SK-N-SH (cell line): ENCODE measurements at regions not wholly inside any gene's neighbourhood (a gene's known extent, or its start where the extent isn't known, plus 50 kb on each side); places are given as distances from the start of the nearest gene placed in this dataset.

Experiments used
- CTCF ChIA-PET: fragments of 300-600, 350-600 bp; formaldehyde crosslinking; extraction: SDS; loops from one replicate; lab custom pipeline; 2021; lab: Yijun Ruan, JAX
- POLR2A ChIA-PET: fragments of 350-600 bp; sonication (Branson Sonifier 250); formaldehyde crosslinking; extraction: SDS; loops from one replicate; lab custom pipeline; 2020; ENCODE audit warnings: antibody characterized with exemption, inconsistent platforms; lab: Yijun Ruan, JAX
- DNase-seq: peaks from one replicate; pipeline ENCODE4 v3.0.0; 2012
- H2AFZ ChIP-seq: fragments of 200-600 bp; sonication (generic); 2 replicates; pipeline ENCODE4 v1.8.1; 2016; ENCODE audit warnings: antibody characterized with exemption, mild to moderate bottlenecking, low read depth
- H3F3A ChIP-seq: fragments of 200-600 bp; sonication (generic); replicated peaks from 2 replicates; pipeline ENCODE3; 2016; ENCODE audit warnings: antibody characterized with exemption, mild to moderate bottlenecking; ENCODE audit not compliant: insufficient read depth
- H3K27ac ChIP-seq, 2 experiments: fragments of 200-500 bp in 1 of 2; fragments of 200-600 bp in 1 of 2; sonication (Bioruptor generic) in 1 of 2; sonication (generic), shearing (Covaris generic) in 1 of 2; 2 replicates each; pipeline versions ENCODE4 v1.5.1 to v1.6.1; 2014 to 2016; ENCODE audit warnings: low read depth in 2 of 2, inconsistent platforms in 1 of 2, low read length in 1 of 2, mild to moderate bottlenecking in 1 of 2, mixed read lengths in 1 of 2
- H3K27me3 ChIP-seq: fragments of 200-600 bp; sonication (generic), shearing (Covaris generic); 2 replicates; pipeline ENCODE4 v1.6.1; 2016; ENCODE audit warnings: mixed run types; ENCODE audit not compliant: insufficient read depth
- H3K36me3 ChIP-seq, 2 experiments: fragments of 200-500 bp in 1 of 2; fragments of 200-600 bp in 1 of 2; sonication (Bioruptor generic) in 1 of 2; sonication (generic) in 1 of 2; replicated peaks in 1 of 2; 2 replicates each; pipeline versions ENCODE3 to v1.5.1; 2014 to 2016; ENCODE audit warnings: low read length in 1 of 2, mild to moderate bottlenecking in 1 of 2; ENCODE audit not compliant: insufficient read depth in 2 of 2, control insufficient read depth in 1 of 2
- H3K4me1 ChIP-seq, 2 experiments: fragments of 200-500 bp in 1 of 2; fragments of 200-600 bp in 1 of 2; sonication (Bioruptor generic) in 1 of 2; sonication (generic), shearing (Covaris generic) in 1 of 2; 2 replicates each; pipeline versions ENCODE4 v1.5.1 to v1.6.1; 2014 to 2016; ENCODE audit warnings: low read depth in 1 of 2, low read length in 1 of 2, mixed run types in 1 of 2; ENCODE audit not compliant: insufficient read depth in 2 of 2, control insufficient read depth in 1 of 2
- H3K4me2 ChIP-seq: fragments of 200-600 bp; sonication (generic), shearing (Covaris generic); 2 replicates; pipeline ENCODE4 v1.6.1; 2017; ENCODE audit warnings: mixed run types
- H3K4me3 ChIP-seq, 2 experiments: fragments of 200-500 bp in 1 of 2; fragments of 200-600 bp in 1 of 2; sonication (Bioruptor generic) in 1 of 2; sonication (generic), shearing (Covaris generic) in 1 of 2; 2 replicates each; pipeline versions ENCODE4 v1.5.1 to v1.8.1; 2014 to 2016; ENCODE audit warnings: low read depth in 2 of 2, inconsistent platforms in 1 of 2, low read length in 1 of 2, mild to moderate bottlenecking in 1 of 2, mixed read lengths in 1 of 2, moderate library complexity in 1 of 2
- H3K79me2 ChIP-seq: fragments of 200-600 bp; sonication (generic); 2 replicates; pipeline ENCODE4 v1.8.1; 2017; ENCODE audit warnings: mild to moderate bottlenecking; ENCODE audit not compliant: insufficient read depth
- H3K9ac ChIP-seq: fragments of 200-600 bp; sonication (generic); 2 replicates; pipeline ENCODE4 v1.6.1; 2017; ENCODE audit warnings: mixed run types
- H3K9me2 ChIP-seq: fragments of 200-600 bp; sonication (generic); 2 replicates; pipeline ENCODE4 v1.6.1; 2017; ENCODE audit warnings: mixed run types
- H3K9me3 ChIP-seq: fragments of 200-600 bp; sonication (generic); 2 replicates; pipeline ENCODE4 v1.6.1; 2017; ENCODE audit warnings: mixed run types, mild to moderate bottlenecking, moderate library complexity
- H4K20me1 ChIP-seq: fragments of 200-600 bp; sonication (generic); 2 replicates; pipeline ENCODE4 v1.6.1; 2017; ENCODE audit warnings: mild to moderate bottlenecking, mixed run types; ENCODE audit not compliant: insufficient read depth
- CHD2 ChIP-seq: fragments of 150-350 bp; IDR thresholded peaks from 2 replicates; pipeline ENCODE4 v1.6.1; 2018; ENCODE audit warnings: low read length; ENCODE audit not compliant: partially characterized antibody
- EP300 ChIP-seq, 2 experiments: IDR thresholded peaks; 2 replicates each; pipeline versions ENCODE4 v1.4.0 to v1.6.1; 2012; ENCODE audit warnings: borderline replicate concordance in 1 of 2, low read depth in 1 of 2, low read length in 1 of 2
- GABPA ChIP-seq: IDR thresholded peaks from 2 replicates; pipeline ENCODE4 v1.4.0; 2012; ENCODE audit warnings: low read depth, mild to moderate bottlenecking
- JUND ChIP-seq: IDR thresholded peaks from 2 replicates; pipeline ENCODE4 v1.4.0; 2012
- MEF2A ChIP-seq: IDR thresholded peaks from 2 replicates; pipeline ENCODE4 v1.4.0; 2012; ENCODE audit warnings: low read depth, borderline replicate concordance
- NFIC ChIP-seq: IDR thresholded peaks from 2 replicates; pipeline ENCODE4 v1.4.0; 2012; ENCODE audit warnings: borderline replicate concordance
- NRF1 ChIP-seq: IDR thresholded peaks from 2 replicates; pipeline ENCODE4 v1.6.1; 2012; ENCODE audit warnings: low read depth, mild to moderate bottlenecking, low read length
- POLR2AphosphoS5 ChIP-seq: IDR thresholded peaks from 2 replicates; pipeline ENCODE4 v1.6.1; 2012; ENCODE audit warnings: low read depth, low read length
- RAD21 ChIP-seq: IDR thresholded peaks from 2 replicates; pipeline ENCODE4 v1.6.1; 2012; ENCODE audit warnings: mild to moderate bottlenecking, low read length
- RCOR1 ChIP-seq: fragments of 150-350 bp; IDR thresholded peaks from 2 replicates; pipeline ENCODE4 v1.6.1; 2017; ENCODE audit warnings: antibody characterized with exemption, low read length
- RFX5 ChIP-seq: IDR thresholded peaks from 2 replicates; pipeline ENCODE4 v1.6.1; 2012; ENCODE audit warnings: mild to moderate bottlenecking, improper control_type of control experiment, low read length
- SIN3A ChIP-seq: IDR thresholded peaks from 2 replicates; pipeline ENCODE4 v1.6.1; 2012; ENCODE audit warnings: low read depth, mild to moderate bottlenecking, low read length, moderate library complexity, borderline replicate concordance
- TEAD4 ChIP-seq: IDR thresholded peaks from 2 replicates; pipeline ENCODE4 v1.4.0; 2012; ENCODE audit warnings: mild to moderate bottlenecking, borderline replicate concordance; ENCODE audit not compliant: insufficient read depth
- WGBS: methylation state at CpG from one replicate; pipeline ENCODE4 v1.1.6; 2017; ENCODE audit warnings: low lambda C conversion rate; 5-methylcytosine and 5-hydroxymethylcytosine counted together
- TF ChIP-seq, protein P1 (sequence below): fragments of 150-350 bp; IDR thresholded peaks from 2 replicates; pipeline ENCODE4 v1.6.1; 2017; ENCODE audit warnings: antibody characterized with exemption, low read length, low read depth, borderline replicate concordance
- TF ChIP-seq, protein P2 (sequence below): fragments of 200-600 bp; sonication (generic); IDR thresholded peaks from 2 replicates; pipeline ENCODE4 v1.6.1; 2017; ENCODE audit warnings: antibody characterized with exemption, mild to moderate bottlenecking, moderate library complexity
- TF ChIP-seq, protein P3 (sequence below): IDR thresholded peaks from 2 replicates; pipeline ENCODE4 v1.6.1; 2012; ENCODE audit warnings: mild to moderate bottlenecking, low read depth, low read length, moderate library complexity
- TF ChIP-seq, protein P4 (sequence below): IDR thresholded peaks from 2 replicates; pipeline ENCODE4 v1.4.0; 2012; ENCODE audit warnings: low read depth, borderline replicate concordance
- TF ChIP-seq, protein P5 (sequence below): IDR thresholded peaks from 2 replicates; pipeline ENCODE4 v1.4.0; 2012; ENCODE audit warnings: low read depth

DNA sequence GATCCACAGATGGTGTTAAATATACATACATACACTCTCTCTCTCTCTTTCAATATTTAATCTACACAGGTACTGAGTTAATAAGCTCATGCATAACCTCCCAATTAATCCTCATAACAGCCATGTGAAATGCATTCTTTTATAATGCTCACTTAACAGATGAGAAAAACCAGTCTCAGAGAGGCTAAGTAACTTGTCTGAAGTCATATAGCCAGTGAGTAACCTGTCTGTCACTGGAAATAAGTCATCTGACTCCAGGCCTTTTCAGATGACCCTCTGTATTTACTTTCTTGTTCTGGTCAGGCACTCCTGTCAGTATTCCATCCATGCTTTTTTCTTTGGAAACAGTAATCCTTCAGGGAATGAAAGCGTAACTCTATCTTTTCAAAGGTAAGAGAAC lies 594.0 kb upstream of the TENM4 start:
- Histone ChIP-seq H3K36me3 (no peaks in the 10 kb centered on the region), H3K4me1 (no peaks in the 10 kb centered on the region), H4K20me1 (no peaks in the 10 kb centered on the region), H3K9me3 (no peaks in the 10 kb centered on the region), H3K79me2 (no peaks in the 10 kb centered on the region), H3K9ac (no peak overlapping the region), H3K27me3 (no peaks in the 10 kb centered on the region), H3F3A (no peaks in the 10 kb centered on the region), H2AFZ (no peak overlapping the region), H3K9me2 (no peaks in the 10 kb centered on the region), H3K4me3 (no peak overlapping the region), H3K4me2 (no peak overlapping the region), H3K27ac (no peak overlapping the region)
- ChIA-PET CTCF (no interaction called here), POLR2A (no interaction called here)
- no peak for TF ChIP-seq MEF2A
- TF ChIP-seq SIN3A = no peak
- no peak for TF ChIP-seq GABPA
- TF ChIP-seq NFIC = no peak
- no peak for TF ChIP-seq CHD2
- TF ChIP-seq EP300 (IDR thresholded peaks at IDR 0.05; ENCODE audit: borderline replicate concordance in 1 of 2, low read depth in 1 of 2, low read length in 1 of 2) = no peak
- no peak for TF ChIP-seq RAD21
- TF ChIP-seq POLR2AphosphoS5 = no peak
- TF ChIP-seq, protein P1, sequence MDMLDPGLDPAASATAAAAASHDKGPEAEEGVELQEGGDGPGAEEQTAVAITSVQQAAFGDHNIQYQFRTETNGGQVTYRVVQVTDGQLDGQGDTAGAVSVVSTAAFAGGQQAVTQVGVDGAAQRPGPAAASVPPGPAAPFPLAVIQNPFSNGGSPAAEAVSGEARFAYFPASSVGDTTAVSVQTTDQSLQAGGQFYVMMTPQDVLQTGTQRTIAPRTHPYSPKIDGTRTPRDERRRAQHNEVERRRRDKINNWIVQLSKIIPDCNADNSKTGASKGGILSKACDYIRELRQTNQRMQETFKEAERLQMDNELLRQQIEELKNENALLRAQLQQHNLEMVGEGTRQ = no peak
- TF ChIP-seq NRF1 = no peak
- TF ChIP-seq, protein P2, sequence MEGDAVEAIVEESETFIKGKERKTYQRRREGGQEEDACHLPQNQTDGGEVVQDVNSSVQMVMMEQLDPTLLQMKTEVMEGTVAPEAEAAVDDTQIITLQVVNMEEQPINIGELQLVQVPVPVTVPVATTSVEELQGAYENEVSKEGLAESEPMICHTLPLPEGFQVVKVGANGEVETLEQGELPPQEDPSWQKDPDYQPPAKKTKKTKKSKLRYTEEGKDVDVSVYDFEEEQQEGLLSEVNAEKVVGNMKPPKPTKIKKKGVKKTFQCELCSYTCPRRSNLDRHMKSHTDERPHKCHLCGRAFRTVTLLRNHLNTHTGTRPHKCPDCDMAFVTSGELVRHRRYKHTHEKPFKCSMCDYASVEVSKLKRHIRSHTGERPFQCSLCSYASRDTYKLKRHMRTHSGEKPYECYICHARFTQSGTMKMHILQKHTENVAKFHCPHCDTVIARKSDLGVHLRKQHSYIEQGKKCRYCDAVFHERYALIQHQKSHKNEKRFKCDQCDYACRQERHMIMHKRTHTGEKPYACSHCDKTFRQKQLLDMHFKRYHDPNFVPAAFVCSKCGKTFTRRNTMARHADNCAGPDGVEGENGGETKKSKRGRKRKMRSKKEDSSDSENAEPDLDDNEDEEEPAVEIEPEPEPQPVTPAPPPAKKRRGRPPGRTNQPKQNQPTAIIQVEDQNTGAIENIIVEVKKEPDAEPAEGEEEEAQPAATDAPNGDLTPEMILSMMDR = no peak
- TF ChIP-seq, protein P3, sequence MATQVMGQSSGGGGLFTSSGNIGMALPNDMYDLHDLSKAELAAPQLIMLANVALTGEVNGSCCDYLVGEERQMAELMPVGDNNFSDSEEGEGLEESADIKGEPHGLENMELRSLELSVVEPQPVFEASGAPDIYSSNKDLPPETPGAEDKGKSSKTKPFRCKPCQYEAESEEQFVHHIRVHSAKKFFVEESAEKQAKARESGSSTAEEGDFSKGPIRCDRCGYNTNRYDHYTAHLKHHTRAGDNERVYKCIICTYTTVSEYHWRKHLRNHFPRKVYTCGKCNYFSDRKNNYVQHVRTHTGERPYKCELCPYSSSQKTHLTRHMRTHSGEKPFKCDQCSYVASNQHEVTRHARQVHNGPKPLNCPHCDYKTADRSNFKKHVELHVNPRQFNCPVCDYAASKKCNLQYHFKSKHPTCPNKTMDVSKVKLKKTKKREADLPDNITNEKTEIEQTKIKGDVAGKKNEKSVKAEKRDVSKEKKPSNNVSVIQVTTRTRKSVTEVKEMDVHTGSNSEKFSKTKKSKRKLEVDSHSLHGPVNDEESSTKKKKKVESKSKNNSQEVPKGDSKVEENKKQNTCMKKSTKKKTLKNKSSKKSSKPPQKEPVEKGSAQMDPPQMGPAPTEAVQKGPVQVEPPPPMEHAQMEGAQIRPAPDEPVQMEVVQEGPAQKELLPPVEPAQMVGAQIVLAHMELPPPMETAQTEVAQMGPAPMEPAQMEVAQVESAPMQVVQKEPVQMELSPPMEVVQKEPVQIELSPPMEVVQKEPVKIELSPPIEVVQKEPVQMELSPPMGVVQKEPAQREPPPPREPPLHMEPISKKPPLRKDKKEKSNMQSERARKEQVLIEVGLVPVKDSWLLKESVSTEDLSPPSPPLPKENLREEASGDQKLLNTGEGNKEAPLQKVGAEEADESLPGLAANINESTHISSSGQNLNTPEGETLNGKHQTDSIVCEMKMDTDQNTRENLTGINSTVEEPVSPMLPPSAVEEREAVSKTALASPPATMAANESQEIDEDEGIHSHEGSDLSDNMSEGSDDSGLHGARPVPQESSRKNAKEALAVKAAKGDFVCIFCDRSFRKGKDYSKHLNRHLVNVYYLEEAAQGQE = no peak
- TF ChIP-seq RCOR1 = no peak
- TF ChIP-seq, protein P4, sequence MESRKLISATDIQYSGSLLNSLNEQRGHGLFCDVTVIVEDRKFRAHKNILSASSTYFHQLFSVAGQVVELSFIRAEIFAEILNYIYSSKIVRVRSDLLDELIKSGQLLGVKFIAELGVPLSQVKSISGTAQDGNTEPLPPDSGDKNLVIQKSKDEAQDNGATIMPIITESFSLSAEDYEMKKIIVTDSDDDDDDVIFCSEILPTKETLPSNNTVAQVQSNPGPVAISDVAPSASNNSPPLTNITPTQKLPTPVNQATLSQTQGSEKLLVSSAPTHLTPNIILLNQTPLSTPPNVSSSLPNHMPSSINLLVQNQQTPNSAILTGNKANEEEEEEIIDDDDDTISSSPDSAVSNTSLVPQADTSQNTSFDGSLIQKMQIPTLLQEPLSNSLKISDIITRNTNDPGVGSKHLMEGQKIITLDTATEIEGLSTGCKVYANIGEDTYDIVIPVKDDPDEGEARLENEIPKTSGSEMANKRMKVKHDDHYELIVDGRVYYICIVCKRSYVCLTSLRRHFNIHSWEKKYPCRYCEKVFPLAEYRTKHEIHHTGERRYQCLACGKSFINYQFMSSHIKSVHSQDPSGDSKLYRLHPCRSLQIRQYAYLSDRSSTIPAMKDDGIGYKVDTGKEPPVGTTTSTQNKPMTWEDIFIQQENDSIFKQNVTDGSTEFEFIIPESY = no peak
- no peak for TF ChIP-seq JUND
- TF ChIP-seq RFX5 = no peak
- TF ChIP-seq TEAD4 = no peak
- TF ChIP-seq, protein P5, sequence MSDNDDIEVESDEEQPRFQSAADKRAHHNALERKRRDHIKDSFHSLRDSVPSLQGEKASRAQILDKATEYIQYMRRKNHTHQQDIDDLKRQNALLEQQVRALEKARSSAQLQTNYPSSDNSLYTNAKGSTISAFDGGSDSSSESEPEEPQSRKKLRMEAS = no peak
- no peak for DNase-seq
- WGBS = 31% methylated on average over 1 of the region's 1 CpG
